Activated naive CD4-positive, alpha-beta T cell treated with anti-CD3 and anti-CD28 coated beads, Interleukin-2, amount 10 ng/mL, durations not matched to agents 7 days and 5 days (primary cell): ENCODE measurements at regions not wholly inside any gene's neighbourhood (a gene's known extent, or its start where the extent isn't known, plus 50 kb on each side); places are given as distances from the start of the nearest gene placed in this dataset.

ENCODE experiments used
- CTCF ChIA-PET: fragments of 350-600 bp; sonication (Branson Sonifier 250); formaldehyde crosslinking; loops from one replicate; lab custom pipeline; 2021; ENCODE audit warnings: antibody characterized with exemption; lab: Charles Lee
- DNase-seq: peaks from one replicate; pipeline ENCODE4 v3.0.0-alpha.2; 2020
- H3K27ac Mint-ChIP-seq: one replicate; pipeline ENCODE4 v1.8.0; 2021; ENCODE audit warnings: mild to moderate bottlenecking, moderate library complexity, mixed read lengths
- H3K27me3 Mint-ChIP-seq: one replicate; pipeline ENCODE4 v1.8.0; 2021; ENCODE audit warnings: mild to moderate bottlenecking, mixed read lengths
- H3K36me3 Mint-ChIP-seq: one replicate; pipeline ENCODE4 v1.8.0; 2021; ENCODE audit warnings: mixed read lengths
- H3K4me1 Mint-ChIP-seq: one replicate; pipeline ENCODE4 v1.8.0; 2021; ENCODE audit warnings: mixed read lengths
- H3K4me3 Mint-ChIP-seq: one replicate; pipeline ENCODE4 v1.8.0; 2021; ENCODE audit warnings: mild to moderate bottlenecking, moderate library complexity, mixed read lengths
- H3K9me3 Mint-ChIP-seq: one replicate; pipeline ENCODE4 v1.8.0; 2021; ENCODE audit warnings: mixed read lengths

- Mint-ChIP-seq H3K27ac (no peak overlapping the region), H3K27me3 (no peaks in the 10 kb centered on the region), H3K4me1 (no peaks in the 10 kb centered on the region), H3K4me3 (no peak overlapping the region), H3K36me3 (no peaks in the 10 kb centered on the region), H3K9me3 (no peaks in the 10 kb centered on the region)
- CTCF ChIA-PET: no interaction called here
- DNase-seq: no peak
These were observed 150.5 kb upstream of the NCKAP5 start for GRCh38 chr2:133718688-133719201.

GRCh38 chr2:133720429-133720828, 152.2 kb upstream of the NCKAP5 start:
- Mint-ChIP-seq H3K36me3 (no peaks in the 10 kb centered on the region), H3K4me1 (no peaks in the 10 kb centered on the region), H3K9me3 (no peaks in the 10 kb centered on the region), H3K27me3 (no peaks in the 10 kb centered on the region), H3K4me3 (no peak overlapping the region), H3K27ac (no peak overlapping the region)
- DNase-seq: no peak
- CTCF ChIA-PET: no interaction called here

- no peaks in the 10 kb centered on the region for H3K27me3 Mint-ChIP-seq
- no peak for DNase-seq
- CTCF ChIA-PET: no interaction called here
- no peak overlapping the region for H3K27ac Mint-ChIP-seq
- H3K9me3 Mint-ChIP-seq: no peaks in the 10 kb centered on the region
- no peaks in the 10 kb centered on the region for H3K4me1 Mint-ChIP-seq
- H3K4me3 Mint-ChIP-seq: no peak overlapping the region
- no peaks in the 10 kb centered on the region for H3K36me3 Mint-ChIP-seq
These were observed 152.9 kb upstream of the NCKAP5 start for GRCh38 chr2:133721118-133721517.

- no peaks in the 10 kb centered on the region for H3K9me3 Mint-ChIP-seq
- no peak for DNase-seq
- H3K36me3 Mint-ChIP-seq: no peaks in the 10 kb centered on the region
- H3K27ac Mint-ChIP-seq: no peak overlapping the region
- no peaks in the 10 kb centered on the region for H3K4me1 Mint-ChIP-seq
- CTCF ChIA-PET: no interaction called here
- no peak overlapping the region for H3K4me3 Mint-ChIP-seq
- no peaks in the 10 kb centered on the region for H3K27me3 Mint-ChIP-seq
These were observed 154.9 kb upstream of the NCKAP5 start for GRCh38 chr2:133723133-133723532.

- no peak for DNase-seq
- H3K27ac Mint-ChIP-seq: no peak overlapping the region
- no peaks in the 10 kb centered on the region for H3K4me1 Mint-ChIP-seq
- CTCF ChIA-PET: no interaction called here
- peaks cover 2% of the 10 kb centered on the region for H3K9me3 Mint-ChIP-seq
- H3K4me3 Mint-ChIP-seq: no peak overlapping the region
- no peaks in the 10 kb centered on the region for H3K27me3 Mint-ChIP-seq
- no peaks in the 10 kb centered on the region for H3K36me3 Mint-ChIP-seq
These were observed 158.7 kb upstream of the NCKAP5 start for GRCh38 chr2:133726973-133727372.

- CTCF ChIA-PET: no interaction called here
- no peaks in the 10 kb centered on the region for H3K36me3 Mint-ChIP-seq
- no peak overlapping the region for H3K27ac Mint-ChIP-seq
- H3K27me3 Mint-ChIP-seq: no peaks in the 10 kb centered on the region
- no peak overlapping the region for H3K4me3 Mint-ChIP-seq
- no peaks in the 10 kb centered on the region for H3K4me1 Mint-ChIP-seq
- DNase-seq: no peak
- peaks cover 9% of the 10 kb centered on the region for H3K9me3 Mint-ChIP-seq
These were observed 163.8 kb upstream of the NCKAP5 start for GRCh38 chr2:133732059-133732458.

- H3K4me1 Mint-ChIP-seq: no peaks in the 10 kb centered on the region
These were observed 165.0 kb upstream of the NCKAP5 start for GRCh38 chr2:133732982-133733900.

GRCh38 chr2:133733901-133734255, 165.6 kb upstream of the NCKAP5 start:
- Mint-ChIP-seq H3K9me3 (peaks cover 9% of the 10 kb centered on the region), H3K4me3 (no peak overlapping the region), H3K36me3 (no peaks in the 10 kb centered on the region), H3K27me3 (no peaks in the 10 kb centered on the region), H3K27ac (no peak overlapping the region), H3K4me1 (no peaks in the 10 kb centered on the region)
- CTCF ChIA-PET: no interaction called here
- DNase-seq: no peak

More at GRCh38 chr2:133732982-133733900, 165.0 kb upstream of the NCKAP5 start:
- Mint-ChIP-seq H3K27me3 (no peaks in the 10 kb centered on the region), H3K4me3 (no peak overlapping the region), H3K9me3 (peaks cover 9% of the 10 kb centered on the region), H3K27ac (no peak overlapping the region), H3K36me3 (no peaks in the 10 kb centered on the region)
- CTCF ChIA-PET: no interaction called here
- no peak for DNase-seq

- Mint-ChIP-seq H3K4me1 (no peaks in the 10 kb centered on the region), H3K9me3 (peaks cover 9% of the 10 kb centered on the region), H3K4me3 (no peak overlapping the region), H3K27me3 (no peaks in the 10 kb centered on the region), H3K27ac (no peak overlapping the region), H3K36me3 (no peaks in the 10 kb centered on the region)
- CTCF ChIA-PET: no interaction called here
- no peak for DNase-seq
These were observed 166.6 kb upstream of the NCKAP5 start for GRCh38 chr2:133734716-133735495.

GRCh38 chr2:133736674-133737073, 168.4 kb upstream of the NCKAP5 start:
- Mint-ChIP-seq H3K36me3 (no peaks in the 10 kb centered on the region), H3K27me3 (no peaks in the 10 kb centered on the region), H3K9me3 (peaks cover 8% of the 10 kb centered on the region), H3K4me3 (no peak overlapping the region), H3K27ac (no peak overlapping the region), H3K4me1 (no peaks in the 10 kb centered on the region)
- DNase-seq: no peak
- CTCF ChIA-PET: no interaction called here

- no peaks in the 10 kb centered on the region for H3K4me1 Mint-ChIP-seq
These were observed 169.2 kb upstream of the NCKAP5 start for GRCh38 chr2:133737242-133737993.

GRCh38 chr2:133739039-133739438, 170.8 kb upstream of the NCKAP5 start:
- no peaks in the 10 kb centered on the region for H3K4me1 Mint-ChIP-seq
- no peak overlapping the region for H3K4me3 Mint-ChIP-seq
- DNase-seq: no peak
- CTCF ChIA-PET: no interaction called here
- no peaks in the 10 kb centered on the region for H3K36me3 Mint-ChIP-seq
- H3K27me3 Mint-ChIP-seq: no peaks in the 10 kb centered on the region
- H3K27ac Mint-ChIP-seq: no peak overlapping the region
- no peaks in the 10 kb centered on the region for H3K9me3 Mint-ChIP-seq

More at GRCh38 chr2:133737242-133737993, 169.2 kb upstream of the NCKAP5 start:
- Mint-ChIP-seq H3K9me3 (peaks cover 5% of the 10 kb centered on the region), H3K27ac (no peak overlapping the region), H3K4me3 (no peak overlapping the region), H3K36me3 (no peaks in the 10 kb centered on the region), H3K27me3 (no peaks in the 10 kb centered on the region)
- no peak for DNase-seq
- CTCF ChIA-PET: no interaction called here

- Mint-ChIP-seq H3K36me3 (no peaks in the 10 kb centered on the region), H3K4me3 (no peak overlapping the region), H3K27ac (no peak overlapping the region), H3K9me3 (no peaks in the 10 kb centered on the region), H3K4me1 (no peaks in the 10 kb centered on the region), H3K27me3 (no peaks in the 10 kb centered on the region)
- DNase-seq: no peak
- CTCF ChIA-PET: no interaction called here
These were observed 172.2 kb upstream of the NCKAP5 start for GRCh38 chr2:133740500-133740899.

- no peaks in the 10 kb centered on the region for H3K36me3 Mint-ChIP-seq
- no peak overlapping the region for H3K4me3 Mint-ChIP-seq
- no peak for DNase-seq
- CTCF ChIA-PET: no interaction called here
- no peaks in the 10 kb centered on the region for H3K4me1 Mint-ChIP-seq
- no peaks in the 10 kb centered on the region for H3K9me3 Mint-ChIP-seq
- no peak overlapping the region for H3K27ac Mint-ChIP-seq
- no peaks in the 10 kb centered on the region for H3K27me3 Mint-ChIP-seq
These were observed 179.9 kb upstream of the NCKAP5 start for GRCh38 chr2:133748007-133748700.
